ENCODE measurements at regions not wholly inside any gene's neighbourhood (a gene's known extent, or its start where the extent isn't known, plus 50 kb on each side); places are given as distances from the start of the nearest gene placed in this dataset.

- TF ChIP-seq YY1 (IDR thresholded peaks at IDR 0.05; ENCODE audit: low read depth, low read length) (no peak), EP300 (IDR thresholded peaks at IDR 0.05; ENCODE audit: borderline replicate concordance in 1 of 2, low read depth in 2 of 2, low read length in 2 of 2) (no peak), EZH2 (IDR thresholded peaks at IDR 0.05; ENCODE audit: low read depth, low read length, severe bottlenecking) (no peak), SUZ12 (IDR thresholded peaks at IDR 0.05; ENCODE audit: low read length) (no peak), GABPA (IDR thresholded peaks at IDR 0.05; ENCODE audit: borderline replicate concordance, insufficient read depth, low read length) (no peak), POLR2A (IDR thresholded peaks at IDR 0.05; ENCODE audit: control extremely low read depth in 1 of 2, low read depth in 2 of 2, low read length in 2 of 2) (no peak), ZNF274 (IDR thresholded peaks at IDR 0.05; ENCODE audit: borderline replicate concordance, extremely low read depth, low read length) (no peak), BCL11A (IDR thresholded peaks at IDR 0.05; ENCODE audit: low read depth in 2 of 2, low read length in 2 of 2) (no peak), SP2 (IDR thresholded peaks at IDR 0.05; ENCODE audit: low read length) (no peak), MAFK (IDR thresholded peaks at IDR 0.05; ENCODE audit: low read depth, low read length) (no peak), RAD21 (IDR thresholded peaks at IDR 0.05 in 1 of 2, conservative IDR thresholded peaks at IDR 0.05 in 1 of 2; ENCODE audit: low read depth in 2 of 2, low read length in 2 of 2) (no peak)
- TF ChIP-seq, protein P1, sequence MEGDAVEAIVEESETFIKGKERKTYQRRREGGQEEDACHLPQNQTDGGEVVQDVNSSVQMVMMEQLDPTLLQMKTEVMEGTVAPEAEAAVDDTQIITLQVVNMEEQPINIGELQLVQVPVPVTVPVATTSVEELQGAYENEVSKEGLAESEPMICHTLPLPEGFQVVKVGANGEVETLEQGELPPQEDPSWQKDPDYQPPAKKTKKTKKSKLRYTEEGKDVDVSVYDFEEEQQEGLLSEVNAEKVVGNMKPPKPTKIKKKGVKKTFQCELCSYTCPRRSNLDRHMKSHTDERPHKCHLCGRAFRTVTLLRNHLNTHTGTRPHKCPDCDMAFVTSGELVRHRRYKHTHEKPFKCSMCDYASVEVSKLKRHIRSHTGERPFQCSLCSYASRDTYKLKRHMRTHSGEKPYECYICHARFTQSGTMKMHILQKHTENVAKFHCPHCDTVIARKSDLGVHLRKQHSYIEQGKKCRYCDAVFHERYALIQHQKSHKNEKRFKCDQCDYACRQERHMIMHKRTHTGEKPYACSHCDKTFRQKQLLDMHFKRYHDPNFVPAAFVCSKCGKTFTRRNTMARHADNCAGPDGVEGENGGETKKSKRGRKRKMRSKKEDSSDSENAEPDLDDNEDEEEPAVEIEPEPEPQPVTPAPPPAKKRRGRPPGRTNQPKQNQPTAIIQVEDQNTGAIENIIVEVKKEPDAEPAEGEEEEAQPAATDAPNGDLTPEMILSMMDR (IDR thresholded peaks at IDR 0.05; ENCODE audit: control extremely low read depth in 1 of 3, insufficient read depth in 1 of 3, low read depth in 1 of 3, low read length in 3 of 3): no peak
Observed at GRCh38 chr6:103872233-103872632, 987.5 kb downstream of the HACE1 start.

Data from H1 (cell line).